Liver (tissue), 8 donors: ENCODE measurements at regions not wholly inside any gene's neighbourhood (a gene's known extent, or its start where the extent isn't known, plus 50 kb on each side); places are given as distances from the start of the nearest gene placed in this dataset.

Experiments used
- DNase-seq: peaks from one replicate; pipeline ENCODE4 v3.0.0-alpha.2; 2017; ENCODE audit warnings: low spot score
- H3K27ac ChIP-seq, 2 donors: one replicate each; pipeline ENCODE4 v1.7.0; 2013; ENCODE audit warnings: inconsistent platforms in 2 of 2, low read length in 2 of 2, control low read depth in 1 of 2, low read depth in 1 of 2, mild to moderate bottlenecking in 1 of 2
- H3K27me3 ChIP-seq, 4 donors: one replicate each; pipeline versions ENCODE4 v1.6.1 to v1.7.0; 2013; ENCODE audit warnings: low read length in 3 of 4, inconsistent platforms in 1 of 4, mild to moderate bottlenecking in 1 of 4, moderate library complexity in 1 of 4; ENCODE audit not compliant: control insufficient read depth in 4 of 4, insufficient read depth in 4 of 4
- H3K36me3 ChIP-seq, 4 donors: one replicate each; pipeline versions ENCODE4 v1.6.1 to v1.7.0; 2013; ENCODE audit warnings: low read length in 3 of 4, mild to moderate bottlenecking in 3 of 4, low read depth in 1 of 4, moderate library complexity in 1 of 4; ENCODE audit not compliant: control insufficient read depth in 4 of 4, insufficient read depth in 3 of 4
- H3K4me1 ChIP-seq, 4 donors: one replicate each; pipeline versions ENCODE4 v1.6.1 to v1.7.0; 2013; ENCODE audit warnings: low read length in 3 of 4, mild to moderate bottlenecking in 3 of 4, moderate library complexity in 1 of 4; ENCODE audit not compliant: control insufficient read depth in 4 of 4, insufficient read depth in 4 of 4
- H3K4me3 ChIP-seq, 3 donors: one replicate each; pipeline versions ENCODE4 v1.6.1 to v1.7.0; 2013; ENCODE audit warnings: low read length in 3 of 3, control low read depth in 1 of 3, low read depth in 1 of 3, mild to moderate bottlenecking in 1 of 3
- H3K9ac ChIP-seq, 2 donors: one replicate each; pipeline ENCODE4 v1.7.0; 2013; ENCODE audit warnings: low read length in 2 of 2, mild to moderate bottlenecking in 2 of 2, moderate library complexity in 2 of 2, control low read depth in 1 of 2, low read depth in 1 of 2
- H3K9me3 ChIP-seq, 4 donors: one replicate each; pipeline versions ENCODE4 v1.6.1 to v1.7.0; 2013; ENCODE audit warnings: low read length in 3 of 4; ENCODE audit not compliant: control insufficient read depth in 4 of 4
- ATF3 ChIP-seq: IDR thresholded peaks from 2 replicates; pipeline ENCODE4 v1.6.1; 2016; ENCODE audit warnings: antibody characterized with exemption
- CTCF ChIP-seq: fragments of 150-350 bp; IDR thresholded peaks from 2 replicates; pipeline ENCODE4 v1.5.1; 2017; ENCODE audit warnings: improper control_type of control experiment, low read depth, low read length; ENCODE audit not compliant: missing input control
- EGR1 ChIP-seq, 2 donors: IDR thresholded peaks; 2 replicates each; pipeline ENCODE4 v1.6.1; 2016 to 2018; ENCODE audit warnings: antibody characterized with exemption in 2 of 2, low read depth in 2 of 2
- GABPA ChIP-seq, 2 donors: IDR thresholded peaks in 1 of 2; conservative IDR thresholded peaks in 1 of 2; 2 replicates each; pipeline ENCODE4 v1.6.1; 2016; ENCODE audit warnings: antibody characterized with exemption in 2 of 2, mild to moderate bottlenecking in 1 of 2, moderate library complexity in 1 of 2
- HNF4A ChIP-seq, 2 donors: conservative IDR thresholded peaks; 2 replicates each; pipeline ENCODE4 v1.6.1; 2016; ENCODE audit warnings: antibody characterized with exemption in 2 of 2, mild to moderate bottlenecking in 2 of 2
- JUND ChIP-seq, 2 donors: IDR thresholded peaks; 2 replicates each; pipeline ENCODE4 v1.6.1; 2016; ENCODE audit warnings: antibody characterized with exemption in 2 of 2
- MAX ChIP-seq: IDR thresholded peaks from 2 replicates; pipeline ENCODE4 v1.6.1; 2016; ENCODE audit warnings: antibody characterized with exemption
- NR2F2 ChIP-seq: IDR thresholded peaks from 2 replicates; pipeline ENCODE4 v1.6.1; 2016; ENCODE audit warnings: antibody characterized with exemption
- RAD21 ChIP-seq, 2 donors: IDR thresholded peaks; 2 replicates each; pipeline ENCODE4 v1.6.1; 2016; ENCODE audit warnings: antibody characterized with exemption in 2 of 2, mild to moderate bottlenecking in 2 of 2
- RXRA ChIP-seq, 2 donors: IDR thresholded peaks; 2 replicates each; pipeline ENCODE4 v1.6.1; 2017 to 2018; ENCODE audit warnings: antibody characterized with exemption in 2 of 2, mild to moderate bottlenecking in 1 of 2
- TAF1 ChIP-seq: conservative IDR thresholded peaks from 2 replicates; pipeline ENCODE4 v1.6.1; 2016; ENCODE audit warnings: antibody characterized with exemption, mild to moderate bottlenecking
- YY1 ChIP-seq: IDR thresholded peaks from 2 replicates; pipeline ENCODE4 v1.6.1; 2016; ENCODE audit warnings: antibody characterized with exemption, mild to moderate bottlenecking
- ZBTB33 ChIP-seq: IDR thresholded peaks from 2 replicates; pipeline ENCODE4 v1.6.1; 2016; ENCODE audit warnings: antibody characterized with exemption
- whole genome bisulfite sequencing: extraction: QIAGEN DNeasy Blood & Tissue Kit; methylation state at CpG from one replicate; pipeline ENCODE4 v1.1.7; 2013; 5-methylcytosine and 5-hydroxymethylcytosine counted together
- donor health status: healthy.
- donor health status: healthy.
- donor health status: healthy.
- donor health status: healthy.
- donor health status: healthy.

GRCh38 chr3:17891139-17891856 lies 148.9 kb upstream of the TBC1D5 start:
- Histone ChIP-seq H3K27me3 (no peaks in the 10 kb centered on the region), H3K27ac (no peak overlapping the region), H3K4me1 (no peaks in the 10 kb centered on the region), H3K36me3 (no peaks in the 10 kb centered on the region), H3K4me3 (no peak overlapping the region), H3K9ac (no peak overlapping the region), H3K9me3 (no peaks in the 10 kb centered on the region)
- DNase-seq = no peak
- WGBS = 76% methylated on average over 4 of the region's 4 CpGs
- no peak for TF ChIP-seq ZBTB33
- TF ChIP-seq NR2F2 = no peak
- no peak for TF ChIP-seq ATF3
- no peak for TF ChIP-seq RAD21 (IDR thresholded peaks at IDR 0.05)
- no peak for TF ChIP-seq GABPA (IDR thresholded peaks at IDR 0.05 in 1 of 2, conservative IDR thresholded peaks at IDR 0.05 in 1 of 2)
- no peak for TF ChIP-seq JUND (IDR thresholded peaks at IDR 0.05)
- no peak for TF ChIP-seq MAX
- no peak for TF ChIP-seq CTCF
- TF ChIP-seq EGR1 (IDR thresholded peaks at IDR 0.05; ENCODE audit: low read depth in 2 of 2) = no peak
- no peak for TF ChIP-seq TAF1
- no peak for TF ChIP-seq HNF4A (conservative IDR thresholded peaks at IDR 0.05)
- no peak for TF ChIP-seq RXRA (IDR thresholded peaks at IDR 0.05)

GRCh38 chr3:17885986-17886385 lies 143.6 kb upstream of the TBC1D5 start:
- DNase-seq = no peak
- H3K4me1 ChIP-seq = no peaks in the 10 kb centered on the region
- H3K36me3 ChIP-seq = no peaks in the 10 kb centered on the region
- H3K27me3 ChIP-seq = no peaks in the 10 kb centered on the region
- 90% methylated on average over 3 of the region's 3 CpGs for WGBS
- H3K4me3 ChIP-seq = no peak overlapping the region
- no peak for TF ChIP-seq NR2F2
- TF ChIP-seq RXRA (IDR thresholded peaks at IDR 0.05) = no peak
- no peak for TF ChIP-seq MAX
- no peak for TF ChIP-seq TAF1
- no peak for TF ChIP-seq YY1
- no peak for TF ChIP-seq CTCF
- no peak overlapping the region for H3K9ac ChIP-seq
- H3K9me3 ChIP-seq = no peaks in the 10 kb centered on the region
- H3K27ac ChIP-seq = no peak overlapping the region
